B cell (primary cell): ENCODE measurements at regions not wholly inside any gene's neighbourhood (a gene's known extent, or its start where the extent isn't known, plus 50 kb on each side); places are given as distances from the start of the nearest gene placed in this dataset.

Experiments used
- ATAC-seq: fragments of 200-7000 bp; cut with Tn5 transposase; one replicate; pipeline ENCODE4 v1.10.0; 2021; ENCODE audit warnings: low read depth, mild to moderate bottlenecking, moderate number of reproducible peaks, moderate library complexity
- CTCF ChIA-PET: fragments of 350-600 bp; sonication (Branson Sonifier 250); formaldehyde crosslinking; loops from one replicate; lab custom pipeline; 2021; ENCODE audit warnings: antibody characterized with exemption, inconsistent platforms; lab: Charles Lee
- POLR2A ChIA-PET: fragments of 350-600 bp; sonication (Branson Sonifier 250); formaldehyde crosslinking; loops from one replicate; lab custom pipeline; 2021; ENCODE audit warnings: antibody characterized with exemption; lab: Charles Lee
- DNase-seq: peaks from one replicate; pipeline ENCODE4 v3.0.0; 2013
- H2AFZ ChIP-seq: 2 replicates; pipeline ENCODE4 v1.6.1; 2012; ENCODE audit warnings: mild to moderate bottlenecking, low read depth, low read length; ENCODE audit not compliant: insufficient read depth, poor library complexity, severe bottlenecking
- H3K27ac ChIP-seq, 2 donors: 1 replicate in 1 of 2; 2 replicates in 1 of 2; pipeline ENCODE4 v1.5.1; 2012 to 2013; ENCODE audit warnings: low read length in 2 of 2, mild to moderate bottlenecking in 2 of 2, moderate library complexity in 1 of 2
- H3K27me3 ChIP-seq, 4 experiments: fragments of 200-600 bp in 1 of 4; sonication (generic) in 1 of 4; replicated peaks in 1 of 4; 1 replicate in 2 of 4; 2 replicates in 2 of 4; pipeline versions ENCODE4 v1.6.1 to v1.7.0; 2013 to 2016; ENCODE audit warnings: low read length in 3 of 4, mild to moderate bottlenecking in 2 of 4, mixed read lengths in 1 of 4, moderate library complexity in 1 of 4; ENCODE audit not compliant: insufficient read depth in 4 of 4, control insufficient read depth in 3 of 4; ENCODE audit errors: control extremely low read depth in 1 of 4
- H3K36me3 ChIP-seq, 2 experiments: replicated peaks in 1 of 2; 1 replicate in 1 of 2; 2 replicates in 1 of 2; pipeline versions ENCODE4 v1.6.1 to v1.7.1; 2013; ENCODE audit warnings: low read length in 1 of 2; ENCODE audit not compliant: insufficient read depth in 2 of 2, control insufficient read depth in 1 of 2; ENCODE audit errors: control extremely low read depth in 1 of 2, extremely low read depth in 1 of 2
- H3K4me1 ChIP-seq, 2 donors: fragments of 200-600 bp in 1 of 2; sonication (generic) in 1 of 2; 1 replicate in 1 of 2; 2 replicates in 1 of 2; pipeline versions ENCODE4 v1.5.1 to v1.6.1; 2013 to 2017; ENCODE audit warnings: low read length in 2 of 2; ENCODE audit not compliant: control insufficient read depth in 2 of 2, insufficient read depth in 2 of 2
- H3K4me2 ChIP-seq: replicated peaks from 2 replicates; pipeline ENCODE3; 2012; ENCODE audit warnings: mild to moderate bottlenecking, low read depth, low read length; ENCODE audit not compliant: poor library complexity, severe bottlenecking
- H3K4me3 ChIP-seq, 5 experiments: fragments of 200-600 bp in 1 of 5; sonication (generic) in 1 of 5; 1 replicate in 3 of 5; 2 replicates in 2 of 5; pipeline versions ENCODE4 v1.5.1 to v1.7.0; 2011 to 2016; ENCODE audit warnings: low read length in 4 of 5, mild to moderate bottlenecking in 4 of 5, low read depth in 2 of 5, control low read depth in 1 of 5, moderate library complexity in 1 of 5; ENCODE audit not compliant: insufficient read depth in 1 of 5; ENCODE audit errors: control extremely low read depth in 1 of 5, extremely low read depth in 1 of 5
- H3K79me2 ChIP-seq: fragments of 200-600 bp; sonication (generic); one replicate; pipeline ENCODE4 v1.6.0; 2016; ENCODE audit warnings: low read length; ENCODE audit not compliant: control insufficient read depth, insufficient read depth
- H3K9ac ChIP-seq: fragments of 200-600 bp; sonication (generic); 2 replicates; pipeline ENCODE4 v1.6.1; 2017; ENCODE audit warnings: mild to moderate bottlenecking, low read length, moderate library complexity
- H3K9me3 ChIP-seq, 3 donors: one replicate each; pipeline versions ENCODE4 v1.6.1 to v1.7.1; 2013; ENCODE audit warnings: low read length in 2 of 3; ENCODE audit not compliant: control insufficient read depth in 2 of 3, insufficient read depth in 1 of 3; ENCODE audit errors: control extremely low read depth in 1 of 3
- H4K20me1 ChIP-seq: 2 replicates; pipeline ENCODE4 v1.6.0; 2012; ENCODE audit warnings: mild to moderate bottlenecking, low read length; ENCODE audit not compliant: insufficient read depth, control insufficient read depth, poor library complexity, severe bottlenecking
- H3K27ac Mint-ChIP-seq: one replicate; pipeline ENCODE4 v1.8.0; 2021; ENCODE audit warnings: mixed read lengths
- H3K27me3 Mint-ChIP-seq: one replicate; pipeline ENCODE4 v1.8.0; 2021; ENCODE audit warnings: mixed read lengths
- H3K4me1 Mint-ChIP-seq: one replicate; pipeline ENCODE4 v1.8.0; 2021; ENCODE audit warnings: mixed read lengths
- H3K4me3 Mint-ChIP-seq: one replicate; pipeline ENCODE4 v1.8.0; 2021; ENCODE audit warnings: mixed read lengths
- H3K9me3 Mint-ChIP-seq: one replicate; pipeline ENCODE4 v1.8.0; 2022; ENCODE audit warnings: mixed read lengths; ENCODE audit not compliant: insufficient read depth
- CTCF ChIP-seq: fragments of 200-600 bp; IDR thresholded peaks from one replicate; pipeline ENCODE4 v1.8.0; 2022; ENCODE audit warnings: antibody characterized with exemption, mild to moderate bottlenecking
- EZH2 ChIP-seq: IDR thresholded peaks from 2 replicates; pipeline ENCODE4 v1.6.1; 2012; ENCODE audit warnings: borderline replicate concordance, low read depth, mild to moderate bottlenecking, moderate library complexity, low read length; ENCODE audit not compliant: insufficient read depth, poor library complexity, severe bottlenecking
- WGBS: methylation state at CpG from one replicate; pipeline ENCODE4 v1.1.5; 2013; ENCODE audit warnings: missing lambda C conversion rate; ENCODE audit not compliant: insufficient coverage; 5-methylcytosine and 5-hydroxymethylcytosine counted together
- intact Hi-C: fragments of 100-400 bp; cut with micrococcal nuclease; formaldehyde crosslinking; loops from one replicate; pipeline ENCODE4 v1.10.0; 2022

DNA sequence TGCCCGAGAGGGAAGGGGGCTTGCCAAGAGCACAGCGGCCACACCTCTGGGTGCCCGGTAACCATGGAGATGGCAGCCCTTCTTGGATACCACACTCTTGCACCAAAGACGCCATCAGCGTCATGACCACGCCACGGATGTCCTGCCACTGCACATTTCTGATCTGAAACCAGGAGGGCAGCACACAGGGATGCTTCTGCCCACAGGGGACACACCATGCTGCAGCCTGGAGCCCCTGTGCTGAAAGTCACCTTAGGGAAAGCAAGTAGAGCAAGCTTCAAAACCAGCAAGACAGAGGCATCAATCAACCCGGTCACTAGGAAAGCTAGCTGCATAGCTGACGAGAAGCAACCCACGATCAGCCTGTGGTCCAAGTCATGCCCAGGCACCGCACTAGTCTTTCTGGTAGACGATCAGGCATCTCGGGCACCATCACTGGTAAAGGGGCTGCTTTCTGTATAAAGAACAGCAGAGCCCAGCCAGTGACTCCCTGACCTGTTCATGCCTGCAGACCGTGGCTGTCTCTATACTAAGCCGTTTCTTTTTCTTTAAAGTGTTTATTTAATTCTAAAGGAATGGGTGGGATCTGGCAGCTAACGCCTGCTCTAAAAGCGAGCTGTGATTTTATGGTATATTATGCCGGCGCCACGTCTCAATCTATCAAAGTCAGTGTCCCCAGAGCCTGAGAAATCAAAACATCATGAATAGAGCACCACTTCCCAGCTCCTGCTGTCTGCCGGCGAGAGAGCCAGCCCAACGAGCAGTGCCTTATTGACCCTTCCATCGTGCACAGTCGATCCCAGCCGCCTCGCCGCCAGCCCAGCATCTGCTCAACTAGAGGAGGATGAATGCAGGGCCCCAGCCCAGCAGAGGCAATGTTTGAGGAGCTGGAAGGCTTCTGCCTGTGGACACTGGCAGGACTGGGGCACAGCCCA is 244.7 kb downstream of the RBFOX3 start:
- peaks cover 38% of the 10 kb centered on the region for H3K27me3 Mint-ChIP-seq
- intact Hi-C loops: no loop called here

More for the DNA sequence above, 244.7 kb downstream of the RBFOX3 start:
- H3K27ac ChIP-seq: no peak overlapping the region
- H3K9me3 ChIP-seq: no peaks in the 10 kb centered on the region
- H3K27me3 ChIP-seq: peaks cover 0 to 5% (median 2%) of the 10 kb centered on the region in 4 experiments
- CTCF ChIA-PET: interaction anchor here (1.1 to 2.6 kb wide), 2 partner anchors 26 to 28 kb away, joined by 3 to 10 read pairs; no protein-coding TSS in a partner anchor
- H3K9ac ChIP-seq: no peak overlapping the region
- Mint-ChIP-seq H3K4me1 (peaks cover 5% of the 10 kb centered on the region), H3K9me3 (no peaks in the 10 kb centered on the region), H3K27ac (no peak overlapping the region), H3K4me3 (no peak overlapping the region)
- POLR2A ChIA-PET: no interaction called here
- no peaks in the 10 kb centered on the region for H3K79me2 ChIP-seq
- H4K20me1 ChIP-seq: no peaks in the 10 kb centered on the region
- no peaks in the 10 kb centered on the region for H3K4me1 ChIP-seq
- TF ChIP-seq EZH2 (no peak), CTCF (no peak)
- no peak overlapping the region for H3K4me3 ChIP-seq
- no peaks in the 10 kb centered on the region for H3K36me3 ChIP-seq
- H3K4me2 ChIP-seq: no peak overlapping the region
- no peak for ATAC-seq
- 68% methylated on average over 22 of the region's 28 CpGs for WGBS
- DNase-seq: no peak
- H2AFZ ChIP-seq: no peak overlapping the region
